Ascending aorta (tissue), 2 donors: ENCODE measurements at regions not wholly inside any gene's neighbourhood (a gene's known extent, or its start where the extent isn't known, plus 50 kb on each side); places are given as distances from the start of the nearest gene placed in this dataset.

Source experiments
- DNase-seq, 2 donors: peaks; one replicate each; pipeline ENCODE4 v3.0.0-alpha.2; 2019; ENCODE audit warnings: low spot score in 2 of 2
- H3K27ac ChIP-seq, 2 donors: fragments of 200-600 bp; sonication (generic); one replicate each; pipeline ENCODE4 v1.5.1; 2016 to 2017; ENCODE audit warnings: mild to moderate bottlenecking in 1 of 2
- H3K27me3 ChIP-seq: fragments of 200-600 bp; sonication (generic); one replicate; pipeline ENCODE4 v1.5.1; 2017
- H3K36me3 ChIP-seq, 2 donors: fragments of 200-600 bp; sonication (generic); one replicate each; pipeline ENCODE4 v1.5.1; 2016
- H3K4me1 ChIP-seq, 2 donors: fragments of 200-600 bp; sonication (generic); one replicate each; pipeline ENCODE4 v1.5.1; 2016 to 2017; ENCODE audit warnings: mild to moderate bottlenecking in 1 of 2
- H3K4me3 ChIP-seq, 2 donors: fragments of 200-600 bp; sonication (generic); one replicate each; pipeline ENCODE4 v1.5.1; 2016 to 2017; ENCODE audit warnings: mild to moderate bottlenecking in 1 of 2
- H3K9me3 ChIP-seq, 2 donors: fragments of 200-600 bp; sonication (generic); one replicate each; pipeline ENCODE4 v1.5.1; 2016
- CTCF ChIP-seq, 3 experiments: fragments of 200-600 bp in 2 of 3; fragments of 450-650 bp in 1 of 3; sonication (generic) in 2 of 3; IDR thresholded peaks; one replicate each; pipeline ENCODE4 v1.5.1; 2016 to 2019; ENCODE audit warnings: antibody characterized with exemption in 3 of 3, mild to moderate bottlenecking in 1 of 3, moderate library complexity in 1 of 3
- intact Hi-C: fragments of 100-400 bp; cut with DNase I; formaldehyde crosslinking; loops from one replicate; pipeline ENCODE4 v1.15.1; 2023

GRCh38 chr4:14054391-14054790 lies 426.9 kb upstream of the BOD1L1 start:
- TF ChIP-seq CTCF (IDR thresholded peaks at IDR 0.05): no peak
- H3K4me1 ChIP-seq: no peaks in the 10 kb centered on the region
- H3K27me3 ChIP-seq: no peaks in the 10 kb centered on the region
- H3K9me3 ChIP-seq: no peaks in the 10 kb centered on the region
- H3K4me3 ChIP-seq: no peak overlapping the region
- no peak for DNase-seq
- no peaks in the 10 kb centered on the region for H3K36me3 ChIP-seq
- intact Hi-C loops: no loop called here
- H3K27ac ChIP-seq: no peak overlapping the region

DNA sequence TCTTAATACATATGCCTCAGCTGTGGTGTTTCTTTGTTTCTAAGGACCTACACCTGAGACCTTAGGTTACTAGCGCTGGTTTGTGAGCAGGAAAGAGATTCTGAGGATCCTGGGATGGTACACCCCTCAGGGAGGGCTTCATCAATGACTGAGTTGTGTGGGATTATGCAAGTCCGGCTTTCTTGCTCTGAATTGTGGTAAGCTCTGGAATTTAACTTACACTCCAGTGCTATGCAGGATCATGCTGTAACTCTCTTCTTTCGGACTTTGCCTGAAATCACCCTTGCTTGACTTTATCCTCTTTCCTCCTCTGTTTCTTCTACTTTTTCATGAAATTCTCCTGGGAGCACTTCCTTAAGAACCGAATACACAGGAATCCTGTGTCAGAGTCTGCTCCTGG lies 431.5 kb upstream of the BOD1L1 start:
- no peak overlapping the region for H3K4me3 ChIP-seq
- DNase-seq: no peak
- H3K36me3 ChIP-seq: no peaks in the 10 kb centered on the region
- TF ChIP-seq CTCF (IDR thresholded peaks at IDR 0.05): no peak
- H3K27ac ChIP-seq: no peak overlapping the region
- no peaks in the 10 kb centered on the region for H3K4me1 ChIP-seq
- H3K9me3 ChIP-seq: no peaks in the 10 kb centered on the region
- no peaks in the 10 kb centered on the region for H3K27me3 ChIP-seq
- intact Hi-C loops: no loop called here

DNA sequence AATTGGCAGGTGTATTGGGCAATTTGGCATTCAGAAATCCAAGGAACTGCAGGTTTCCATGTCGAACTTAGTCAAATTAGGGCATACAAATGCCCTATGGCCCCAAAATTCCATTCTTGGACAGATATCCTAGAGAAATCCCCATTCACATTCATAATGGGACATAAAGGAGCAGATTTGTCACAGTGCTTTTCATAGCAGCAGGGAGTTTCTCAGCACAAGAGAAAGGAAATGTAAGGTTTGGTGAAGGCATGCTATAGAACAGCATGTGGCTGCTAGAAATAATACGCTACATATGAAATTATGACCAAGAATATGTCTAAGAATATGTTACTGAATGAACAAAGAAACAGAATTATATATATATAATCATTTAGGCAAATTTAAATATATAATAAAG lies 437.5 kb upstream of the BOD1L1 start:
- Histone ChIP-seq H3K27me3 (no peaks in the 10 kb centered on the region), H3K27ac (no peak overlapping the region), H3K4me1 (no peaks in the 10 kb centered on the region), H3K4me3 (no peak overlapping the region), H3K9me3 (no peaks in the 10 kb centered on the region), H3K36me3 (no peaks in the 10 kb centered on the region)
- no peak for DNase-seq
- no peak for TF ChIP-seq CTCF (IDR thresholded peaks at IDR 0.05)
- intact Hi-C loops: no loop called here

GRCh38 chr4:14065406-14065805 lies 437.9 kb upstream of the BOD1L1 start:
- Histone ChIP-seq H3K36me3 (no peaks in the 10 kb centered on the region), H3K27ac (no peak overlapping the region), H3K9me3 (no peaks in the 10 kb centered on the region), H3K4me1 (no peaks in the 10 kb centered on the region), H3K27me3 (no peaks in the 10 kb centered on the region), H3K4me3 (no peak overlapping the region)
- no peak for DNase-seq
- intact Hi-C loops: no loop called here
- TF ChIP-seq CTCF (IDR thresholded peaks at IDR 0.05): no peak

GRCh38 chr4:14066979-14067378 lies 439.5 kb upstream of the BOD1L1 start:
- intact Hi-C loops: no loop called here
- Histone ChIP-seq H3K9me3 (peaks cover 0 to 3% of the 10 kb centered on the region in 2 donors), H3K27me3 (no peaks in the 10 kb centered on the region), H3K36me3 (no peaks in the 10 kb centered on the region), H3K27ac (no peak overlapping the region), H3K4me3 (no peak overlapping the region), H3K4me1 (no peaks in the 10 kb centered on the region)
- no peak for DNase-seq
- no peak for TF ChIP-seq CTCF (IDR thresholded peaks at IDR 0.05)

- Histone ChIP-seq H3K9me3 (peaks cover 0 to 17% of the 10 kb centered on the region in 2 donors), H3K36me3 (no peaks in the 10 kb centered on the region), H3K27ac (no peak overlapping the region), H3K4me1 (no peaks in the 10 kb centered on the region), H3K4me3 (no peak overlapping the region), H3K27me3 (no peaks in the 10 kb centered on the region)
- intact Hi-C loops: no loop called here
- no peak for TF ChIP-seq CTCF (IDR thresholded peaks at IDR 0.05)
- no peak for DNase-seq
These were observed 442.4 kb upstream of the BOD1L1 start for GRCh38 chr4:14069886-14070285.
